GM18867 (cell line): ENCODE measurements at regions not wholly inside any gene's neighbourhood (a gene's known extent, or its start where the extent isn't known, plus 50 kb on each side); places are given as distances from the start of the nearest gene placed in this dataset.

Experiments used
- ATAC-seq: cut with Tn5 transposase; IDR thresholded peaks from one replicate; pipeline ENCODE4 v1.9.1; 2021; ENCODE audit warnings: mild to moderate bottlenecking, moderate library complexity; ENCODE audit not compliant: unreplicated experiment

- no peak for ATAC-seq
Measured at GRCh38 chr22:48147404-48147803, 1385.0 kb downstream of the TBC1D22A start.

- ATAC-seq: no peak
Measured at GRCh38 chr22:48146426-48146825, 1384.0 kb downstream of the TBC1D22A start.

GRCh38 chr22:48145738-48146137 is 1383.3 kb downstream of the TBC1D22A start:
- ATAC-seq: no peak

GRCh38 chr22:48144318-48144717 is 1381.9 kb downstream of the TBC1D22A start:
- no peak for ATAC-seq

GRCh38 chr22:48143856-48144255 is 1381.4 kb downstream of the TBC1D22A start:
- ATAC-seq: no peak

- no peak for ATAC-seq
Measured at GRCh38 chr22:48142388-48142787, 1379.9 kb downstream of the TBC1D22A start.

GRCh38 chr22:48141301-48141700 is 1378.9 kb downstream of the TBC1D22A start:
- no peak for ATAC-seq

- ATAC-seq: no peak
Measured at GRCh38 chr22:48140261-48140813, 1377.9 kb downstream of the TBC1D22A start.

GRCh38 chr22:48139776-48140175 is 1377.3 kb downstream of the TBC1D22A start:
- ATAC-seq: no peak

- no peak for ATAC-seq
Measured at GRCh38 chr22:48138855-48139254, 1376.4 kb downstream of the TBC1D22A start.

GRCh38 chr22:48138427-48138826 is 1376.0 kb downstream of the TBC1D22A start:
- ATAC-seq: no peak

GRCh38 chr22:48137640-48138039 is 1375.2 kb downstream of the TBC1D22A start:
- no peak for ATAC-seq

GRCh38 chr22:48135592-48135991 is 1373.1 kb downstream of the TBC1D22A start:
- no peak for ATAC-seq

GRCh38 chr22:48125416-48125815 is 1363.0 kb downstream of the TBC1D22A start:
- no peak for ATAC-seq

- ATAC-seq: no peak
Measured at GRCh38 chr22:48121984-48122383, 1359.5 kb downstream of the TBC1D22A start.

- ATAC-seq: no peak
Measured at GRCh38 chr22:48118654-48119053, 1356.2 kb downstream of the TBC1D22A start.

GRCh38 chr22:48116871-48117270 is 1354.4 kb downstream of the TBC1D22A start:
- no peak for ATAC-seq

- ATAC-seq: no peak
Measured at GRCh38 chr22:48112687-48113521, 1350.5 kb downstream of the TBC1D22A start.

- no peak for ATAC-seq
Measured at GRCh38 chr22:48106715-48107259, 1344.3 kb downstream of the TBC1D22A start.

- no peak for ATAC-seq
Measured at GRCh38 chr22:48106215-48106614, 1343.8 kb downstream of the TBC1D22A start.

- no peak for ATAC-seq
Measured at GRCh38 chr22:48105259-48105658, 1342.8 kb downstream of the TBC1D22A start.

- no peak for ATAC-seq
Measured at GRCh38 chr22:48104766-48105165, 1342.3 kb downstream of the TBC1D22A start.
